GM21717 (cell line): ENCODE measurements at regions not wholly inside any gene's neighbourhood (a gene's known extent, or its start where the extent isn't known, plus 50 kb on each side); places are given as distances from the start of the nearest gene placed in this dataset.
"Not testable (repeated sequence)": the region's sequence is repeated elsewhere in the genome, so short reads cannot be mapped to it uniquely, and the experiment has no call there.

Source experiments
- ATAC-seq: cut with Tn5 transposase; IDR thresholded peaks from one replicate; pipeline ENCODE4 v1.9.1; 2021; ENCODE audit warnings: mild to moderate bottlenecking, moderate library complexity; ENCODE audit not compliant: unreplicated experiment

DNA sequence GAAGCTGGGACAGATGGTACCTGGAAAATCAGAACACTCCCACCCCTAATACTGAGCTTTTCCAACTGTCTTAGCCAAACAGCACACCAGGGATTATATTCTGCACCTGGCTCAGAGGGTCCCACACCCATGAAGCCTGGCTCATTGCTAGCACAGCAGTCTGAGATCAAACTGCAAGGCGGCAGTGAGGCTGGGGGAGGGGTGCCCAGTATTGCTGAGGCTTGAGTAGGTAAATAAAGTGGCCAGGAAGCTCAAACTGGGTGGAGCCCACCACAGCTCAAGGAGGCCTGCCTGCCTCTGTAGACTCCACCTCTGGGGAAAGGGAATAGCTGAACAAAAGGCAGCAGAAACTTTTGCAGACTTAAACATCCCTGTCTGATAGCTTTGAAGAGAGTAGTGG is 403.3 kb downstream of the MBD2 start:
- not testable (repeated sequence) for ATAC-seq

DNA sequence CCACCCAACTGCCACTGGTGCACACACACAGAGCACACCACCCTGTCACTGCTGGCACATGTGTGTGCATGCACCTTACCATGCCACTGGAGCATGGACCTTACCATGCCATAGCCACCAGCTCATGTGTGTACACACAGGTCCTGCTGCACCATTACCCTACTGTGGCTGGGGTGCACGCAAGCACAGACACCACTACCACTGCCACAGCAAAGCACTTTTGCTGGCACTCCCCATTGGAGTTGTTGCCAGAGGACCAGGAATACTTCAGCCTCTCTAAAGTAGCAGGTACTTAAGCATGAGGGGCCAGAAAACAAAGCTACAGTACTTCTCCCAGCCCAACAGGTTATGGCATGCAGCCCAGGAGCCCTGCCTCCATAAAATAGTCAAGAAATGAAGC is 404.8 kb downstream of the MBD2 start:
- no peak for ATAC-seq

- ATAC-seq: no peak
Observed at GRCh38 chr18:53819174-53819573, 405.3 kb downstream of the MBD2 start.

GRCh38 chr18:53817976-53818950 is 406.2 kb downstream of the MBD2 start:
- ATAC-seq: no peak

DNA sequence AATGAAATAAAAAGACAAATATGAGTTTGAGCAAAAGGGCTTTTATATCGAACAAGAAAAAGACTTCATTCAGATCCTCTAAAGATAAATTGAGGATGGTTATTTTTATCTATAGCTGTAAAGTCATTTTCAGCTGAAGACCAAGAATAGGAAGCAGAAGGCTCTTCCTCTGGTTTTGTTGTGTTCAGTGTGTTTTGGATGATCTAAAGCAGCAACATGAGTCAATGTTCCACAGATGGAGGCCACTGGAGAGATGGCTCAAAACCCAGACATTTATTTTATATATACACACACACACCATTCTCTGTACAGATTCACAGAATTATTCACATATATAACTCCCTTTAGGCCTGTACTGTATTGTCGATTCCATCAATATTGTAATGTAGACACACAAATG is 424.3 kb downstream of the MBD2 start:
- no peak for ATAC-seq

- no peak for ATAC-seq
Observed at GRCh38 chr18:53799134-53799533, 425.3 kb downstream of the MBD2 start.

DNA sequence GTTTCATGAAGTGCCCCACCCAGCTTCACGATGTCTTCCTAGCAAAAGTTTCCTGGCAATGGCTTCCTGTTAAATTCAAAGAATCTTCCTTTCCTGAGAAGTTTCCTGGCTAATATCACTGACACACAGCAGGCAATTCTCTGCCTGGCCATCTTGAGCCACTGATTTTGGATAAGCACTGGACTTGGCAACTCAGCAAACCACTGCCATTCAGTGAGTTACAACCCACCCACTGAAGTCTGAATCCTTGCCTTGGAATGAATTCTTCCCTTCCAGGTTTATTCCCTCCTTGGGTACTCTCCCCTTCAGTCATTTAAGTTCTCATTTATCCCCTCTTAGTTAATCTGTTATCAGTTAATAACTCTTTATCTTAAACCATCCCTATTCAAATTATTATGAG is 426.0 kb downstream of the MBD2 start:
- no peak for ATAC-seq

DNA sequence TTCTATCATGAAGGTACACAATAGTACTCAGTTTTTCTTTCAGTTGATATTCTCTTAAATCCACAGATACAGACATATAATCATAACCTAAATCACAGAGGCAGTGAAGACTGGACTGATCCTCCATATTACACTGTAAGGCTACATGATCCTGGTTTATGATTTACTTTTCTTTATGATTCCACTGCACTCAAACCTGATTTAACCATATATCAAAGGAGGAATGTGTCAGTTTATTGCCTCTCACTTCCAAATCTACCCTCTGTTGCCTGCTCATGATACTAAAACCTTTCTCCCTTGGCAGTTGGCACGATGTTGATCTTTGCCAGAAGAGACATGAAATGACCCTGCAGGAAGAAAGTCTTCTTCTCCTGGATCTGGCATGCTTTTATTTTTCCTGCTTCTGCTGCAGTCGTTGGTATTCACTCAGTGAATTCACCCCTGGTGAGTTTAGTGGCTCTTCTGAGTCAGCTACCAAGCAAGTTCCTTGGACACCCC is 426.4 kb downstream of the MBD2 start:
- no peak for ATAC-seq

DNA sequence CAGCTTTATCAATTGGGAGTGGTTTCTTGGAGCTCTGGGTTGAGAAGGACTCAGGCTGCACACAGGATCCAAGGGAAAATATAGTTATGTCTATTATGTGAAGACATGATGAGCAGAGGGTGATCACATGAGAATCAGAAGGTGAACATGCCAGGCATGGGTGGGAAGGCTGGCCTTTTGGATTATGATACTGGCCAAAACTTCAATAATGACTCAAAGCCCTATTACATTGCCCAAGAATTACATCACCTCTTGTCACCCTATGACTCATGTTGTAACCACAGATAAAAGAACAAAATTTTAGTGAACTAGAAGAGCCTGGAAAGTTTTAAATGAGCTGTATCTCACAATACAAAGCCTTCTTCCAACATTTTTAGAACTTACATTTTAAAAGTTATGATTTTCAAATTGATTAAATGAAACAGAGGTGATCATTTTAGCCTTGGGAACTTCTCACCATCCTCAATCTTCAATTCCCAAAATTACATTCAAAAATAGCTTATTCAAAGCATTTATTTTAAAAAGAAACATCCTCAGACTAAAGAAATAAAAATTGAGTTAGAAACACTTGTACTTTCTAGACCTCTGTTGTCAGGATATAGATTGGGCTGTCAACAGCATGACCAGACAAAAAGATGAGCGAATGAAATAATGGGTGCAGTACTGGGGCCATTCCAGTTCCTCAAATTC is 428.3 kb downstream of the MBD2 start:
- peak; percentile 91 for ATAC-seq

- ATAC-seq: no peak
Observed at GRCh38 chr18:53795610-53796009, 428.9 kb downstream of the MBD2 start.

GRCh38 chr18:53795061-53795460 is 429.4 kb downstream of the MBD2 start:
- ATAC-seq: no peak

- ATAC-seq: no peak
Observed at GRCh38 chr18:53792762-53793161, 431.7 kb downstream of the MBD2 start.

GRCh38 chr18:53790786-53791185 is 433.7 kb downstream of the MBD2 start:
- ATAC-seq: no peak

DNA sequence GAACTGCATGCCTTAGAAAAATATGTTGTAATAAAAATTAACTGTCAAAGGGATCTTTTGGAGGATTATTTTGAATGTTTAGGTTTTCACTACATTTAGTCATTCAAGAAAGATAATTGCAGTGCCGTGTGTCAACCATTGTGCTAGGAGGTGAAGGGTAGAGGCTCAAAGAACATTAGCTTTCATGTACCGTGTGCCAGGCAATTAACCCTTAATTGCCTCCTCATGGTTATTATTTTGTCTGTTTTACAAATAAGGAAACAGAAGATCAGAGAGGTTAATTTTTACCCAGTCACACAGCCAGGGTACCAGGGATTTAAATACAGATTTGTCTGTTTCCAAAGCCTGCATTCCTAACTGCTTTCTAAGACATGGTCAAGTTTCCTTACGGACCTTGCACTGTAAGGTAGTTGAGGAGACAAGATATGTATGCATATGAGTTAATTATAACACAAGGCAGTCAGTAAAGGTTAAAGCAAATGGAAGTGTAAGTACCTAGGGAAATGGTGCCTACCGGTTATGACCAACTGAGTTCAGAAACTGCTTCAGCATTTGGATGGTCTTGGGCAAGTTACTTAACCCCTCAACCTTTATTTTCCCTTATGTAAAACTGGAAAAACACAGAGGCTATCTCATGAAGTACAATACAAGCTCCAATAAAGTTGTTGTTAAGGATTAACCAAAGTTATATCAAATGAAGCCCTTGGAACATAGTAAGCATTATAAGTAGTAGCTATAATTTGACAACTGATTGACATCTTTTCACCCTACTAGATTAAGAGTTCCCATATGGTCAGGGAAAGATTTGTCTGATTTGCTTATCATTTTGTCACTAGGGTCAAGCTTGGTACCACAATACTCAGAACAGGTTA is 434.9 kb downstream of the MBD2 start:
- no peak for ATAC-seq

- ATAC-seq: no peak
Observed at GRCh38 chr18:53785811-53786210, 438.7 kb downstream of the MBD2 start.

DNA sequence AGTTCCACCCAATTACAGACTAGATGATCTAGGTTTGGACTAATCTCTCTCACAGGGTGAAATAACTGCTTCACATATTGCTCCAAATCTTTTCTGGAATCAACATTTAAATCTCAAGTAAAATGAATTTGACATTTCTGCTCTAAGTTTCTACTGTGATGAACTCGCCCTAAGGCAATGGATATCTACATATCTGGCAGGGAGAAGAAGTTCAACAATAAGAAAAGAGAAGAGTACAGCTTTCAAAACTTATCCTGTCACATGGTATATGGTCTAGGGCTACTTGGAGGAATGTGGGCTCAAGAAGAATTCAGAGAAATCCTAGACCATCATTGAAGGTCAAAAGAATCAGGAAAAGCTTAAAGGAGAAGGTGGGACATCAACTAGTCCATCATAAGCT is 440.2 kb downstream of the MBD2 start:
- no peak for ATAC-seq

GRCh38 chr18:53780666-53781065 is 443.8 kb downstream of the MBD2 start:
- no peak for ATAC-seq

DNA sequence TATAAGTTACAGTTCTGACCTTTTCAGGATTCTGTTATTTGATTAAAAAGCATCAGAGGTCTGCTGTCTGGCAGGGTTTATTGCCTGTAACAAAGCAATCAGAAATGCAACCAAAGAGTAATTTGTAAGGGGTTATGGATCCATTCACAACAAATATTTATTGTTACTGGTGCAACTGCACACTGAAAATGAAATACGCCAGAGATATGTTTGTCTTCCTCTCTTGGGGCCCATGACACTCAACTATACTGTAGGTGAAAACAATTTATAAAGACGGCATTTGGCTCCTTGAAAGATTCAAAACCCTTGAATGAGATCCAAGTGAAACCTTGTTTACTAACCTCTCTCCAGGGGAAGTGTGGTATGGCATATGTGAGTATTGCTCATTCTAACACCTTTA is 452.2 kb downstream of the MBD2 start:
- ATAC-seq: no peak

DNA sequence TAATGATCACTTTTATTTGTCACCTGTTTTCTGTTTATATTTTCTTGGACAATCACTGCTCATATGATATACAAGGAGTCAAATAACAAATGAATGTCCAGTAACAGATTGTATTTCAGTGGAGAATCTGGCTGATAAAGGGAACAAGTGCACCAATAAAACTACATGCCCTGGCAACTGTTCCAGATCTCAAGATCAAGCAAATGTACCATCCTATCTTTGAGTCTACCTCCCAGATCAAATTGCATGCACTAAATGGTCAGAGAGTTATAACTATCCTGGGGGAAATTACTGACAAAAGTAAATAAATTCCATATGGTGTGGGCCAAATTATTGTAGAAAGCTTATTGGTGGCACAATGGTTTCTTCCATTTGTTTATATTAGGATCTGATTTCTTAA is 452.8 kb downstream of the MBD2 start:
- no peak for ATAC-seq

GRCh38 chr18:53765211-53765610 is 459.3 kb downstream of the MBD2 start:
- no peak for ATAC-seq

- ATAC-seq: no peak
Observed at GRCh38 chr18:53764086-53764485, 460.4 kb downstream of the MBD2 start.
